Naive B cell (primary cell): ENCODE measurements at regions not wholly inside any gene's neighbourhood (a gene's known extent, or its start where the extent isn't known, plus 50 kb on each side); places are given as distances from the start of the nearest gene placed in this dataset.
"Not testable (repeated sequence)": the region's sequence is repeated elsewhere in the genome, so short reads cannot be mapped to it uniquely, and the experiment has no call there.

Experiments
- ATAC-seq, 2 donors: fragments of 150-1000 bp; cut with Tn5 transposase; 2 replicates each; pipeline ENCODE4 v1.10.0; 2021; ENCODE audit warnings: low read depth in 2 of 2, mild to moderate bottlenecking in 2 of 2, moderate library complexity in 2 of 2
- DNase-seq: peaks from one replicate; pipeline ENCODE4 v3.0.0; 2022
- H3K27ac Mint-ChIP-seq, 6 donors: one replicate each; pipeline ENCODE4 v1.8.0; 2020 to 2022; ENCODE audit warnings: mild to moderate bottlenecking in 6 of 6, mixed read lengths in 6 of 6, moderate library complexity in 5 of 6, inconsistent platforms in 2 of 6
- H3K27me3 Mint-ChIP-seq, 3 donors: one replicate each; pipeline ENCODE4 v1.8.0; 2021 to 2022; ENCODE audit warnings: mixed read lengths in 3 of 3, mild to moderate bottlenecking in 1 of 3
- H3K36me3 Mint-ChIP-seq, 2 donors: one replicate each; pipeline ENCODE4 v1.8.0; 2020 to 2022; ENCODE audit warnings: mixed read lengths in 2 of 2, inconsistent platforms in 1 of 2, mild to moderate bottlenecking in 1 of 2
- H3K4me1 Mint-ChIP-seq, 3 donors: one replicate each; pipeline ENCODE4 v1.8.0; 2020 to 2022; ENCODE audit warnings: mixed read lengths in 3 of 3, inconsistent platforms in 1 of 3, mild to moderate bottlenecking in 1 of 3, moderate library complexity in 1 of 3
- H3K4me3 Mint-ChIP-seq, 8 donors: one replicate each; pipeline ENCODE4 v1.8.0; 2020 to 2022; ENCODE audit warnings: mild to moderate bottlenecking in 8 of 8, mixed read lengths in 8 of 8, moderate library complexity in 8 of 8, inconsistent platforms in 2 of 8
- H3K9me3 Mint-ChIP-seq, 7 donors: one replicate each; pipeline ENCODE4 v1.8.0; 2020 to 2022; ENCODE audit warnings: mixed read lengths in 7 of 7, mild to moderate bottlenecking in 5 of 7, inconsistent platforms in 2 of 7, moderate library complexity in 1 of 7

GRCh38 chr1:176315519-176316220, 108.6 kb upstream of the COP1 start:
- Mint-ChIP-seq H3K36me3 (no peaks in the 10 kb centered on the region), H3K27ac (no peak overlapping the region), H3K4me1 (no peaks in the 10 kb centered on the region), H3K9me3 (peaks cover 0 to 24% (median 7%) of the 10 kb centered on the region in 7 donors), H3K27me3 (peaks cover 0 to 6% (median 0%) of the 10 kb centered on the region in 3 donors), H3K4me3 (no peak overlapping the region)
- DNase-seq (no peak), ATAC-seq (no peak)

- ATAC-seq, DNase-seq, H3K4me1 Mint-ChIP-seq, H3K36me3 Mint-ChIP-seq, H3K27ac Mint-ChIP-seq, H3K4me3 Mint-ChIP-seq, H3K27me3 Mint-ChIP-seq: not testable (repeated sequence)
- peaks cover 10 to 74% (median 36%) of the 10 kb centered on the region in 7 donors for H3K9me3 Mint-ChIP-seq
These were observed 89.5 kb upstream of the COP1 start for GRCh38 chr1:176296602-176297001.

- no peaks in the 10 kb centered on the region for H3K4me1 Mint-ChIP-seq
- H3K27ac Mint-ChIP-seq = no peak overlapping the region
- H3K9me3 Mint-ChIP-seq = peaks cover 12 to 63% (median 33%) of the 10 kb centered on the region in 7 donors
- peaks cover 14 to 22% (median 14%) of the 10 kb centered on the region in 3 donors for H3K27me3 Mint-ChIP-seq
- no peak overlapping the region for H3K4me3 Mint-ChIP-seq
- H3K36me3 Mint-ChIP-seq = peaks cover 23 to 28% of the 10 kb centered on the region in 2 donors
- ATAC-seq (no peak), DNase-seq (no peak)
These were observed 78.9 kb upstream of the COP1 start for GRCh38 chr1:176285996-176286395.

GRCh38 chr1:176271572-176271971, 64.5 kb upstream of the COP1 start:
- Mint-ChIP-seq H3K27me3 (no peaks in the 10 kb centered on the region), H3K27ac (no peak overlapping the region), H3K9me3 (peaks cover 0 to 2% (median under 1%) of the 10 kb centered on the region in 7 donors), H3K36me3 (no peaks in the 10 kb centered on the region), H3K4me3 (no peak overlapping the region), H3K4me1 (no peaks in the 10 kb centered on the region)
- ATAC-seq = no peak
- no peak for DNase-seq
